ENCODE measurements at regions not wholly inside any gene's neighbourhood (a gene's known extent, or its start where the extent isn't known, plus 50 kb on each side); places are given as distances from the start of the nearest gene placed in this dataset.

GRCh38 chr6:6788394-6789032 lies 200.0 kb downstream of the LY86 start:
- no peaks in the 10 kb centered on the region for H3K36me3 Mint-ChIP-seq (ENCODE audit: low read depth)

GRCh38 chr6:6790393-6790792 lies 201.9 kb downstream of the LY86 start:
- no peak overlapping the region for H3K4me3 Mint-ChIP-seq
- H3K36me3 Mint-ChIP-seq (ENCODE audit: low read depth) = no peaks in the 10 kb centered on the region
- DNase-seq (no peak), ATAC-seq (no peak)
- peaks cover 6% of the 10 kb centered on the region for H3K4me1 Mint-ChIP-seq
- no peak overlapping the region for H3K27ac Mint-ChIP-seq
- peaks cover 10% of the 10 kb centered on the region for H3K27me3 Mint-ChIP-seq
- H3K9me3 ChIP-seq (ENCODE audit: control insufficient read depth, low read length, poor library complexity, severe bottlenecking) = no peaks in the 10 kb centered on the region

More at GRCh38 chr6:6788394-6789032, 200.0 kb downstream of the LY86 start:
- peaks cover 5% of the 10 kb centered on the region for H3K4me1 Mint-ChIP-seq
- H3K4me3 Mint-ChIP-seq = no peak overlapping the region
- no peak for DNase-seq
- H3K27ac Mint-ChIP-seq = no peak overlapping the region
- no peaks in the 10 kb centered on the region for H3K9me3 ChIP-seq (ENCODE audit: control insufficient read depth, low read length, poor library complexity, severe bottlenecking)
- peaks cover 10% of the 10 kb centered on the region for H3K27me3 Mint-ChIP-seq
- ATAC-seq = peak; percentile 46

DNA sequence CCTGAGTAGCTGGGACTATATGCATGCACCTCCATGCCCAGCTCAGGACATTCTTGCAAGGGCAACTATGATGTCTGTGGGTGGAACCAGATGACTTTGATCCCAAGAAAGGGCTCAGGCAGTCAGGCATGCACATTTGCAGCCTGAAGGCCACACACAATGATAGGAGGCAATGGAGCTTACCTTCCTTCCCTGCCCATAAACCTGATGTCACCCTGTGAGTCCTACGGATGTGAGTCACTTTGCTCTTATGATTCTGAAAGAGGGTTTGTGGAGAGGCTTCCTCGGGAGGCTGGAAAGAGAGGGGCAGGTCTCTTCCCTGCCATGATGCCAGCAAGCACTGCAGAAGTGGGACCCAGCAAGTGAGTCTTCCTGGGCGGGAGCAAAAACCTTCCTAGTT lies 202.4 kb downstream of the LY86 start:
- H3K27ac Mint-ChIP-seq = no peak overlapping the region
- H3K36me3 Mint-ChIP-seq (ENCODE audit: low read depth) = no peaks in the 10 kb centered on the region
- DNase-seq (no peak), ATAC-seq (no peak)
- H3K4me1 Mint-ChIP-seq = peaks cover 6% of the 10 kb centered on the region
- H3K9me3 ChIP-seq (ENCODE audit: control insufficient read depth, low read length, poor library complexity, severe bottlenecking) = no peaks in the 10 kb centered on the region
- peaks cover 12% of the 10 kb centered on the region for H3K27me3 Mint-ChIP-seq
- no peak overlapping the region for H3K4me3 Mint-ChIP-seq

DNA sequence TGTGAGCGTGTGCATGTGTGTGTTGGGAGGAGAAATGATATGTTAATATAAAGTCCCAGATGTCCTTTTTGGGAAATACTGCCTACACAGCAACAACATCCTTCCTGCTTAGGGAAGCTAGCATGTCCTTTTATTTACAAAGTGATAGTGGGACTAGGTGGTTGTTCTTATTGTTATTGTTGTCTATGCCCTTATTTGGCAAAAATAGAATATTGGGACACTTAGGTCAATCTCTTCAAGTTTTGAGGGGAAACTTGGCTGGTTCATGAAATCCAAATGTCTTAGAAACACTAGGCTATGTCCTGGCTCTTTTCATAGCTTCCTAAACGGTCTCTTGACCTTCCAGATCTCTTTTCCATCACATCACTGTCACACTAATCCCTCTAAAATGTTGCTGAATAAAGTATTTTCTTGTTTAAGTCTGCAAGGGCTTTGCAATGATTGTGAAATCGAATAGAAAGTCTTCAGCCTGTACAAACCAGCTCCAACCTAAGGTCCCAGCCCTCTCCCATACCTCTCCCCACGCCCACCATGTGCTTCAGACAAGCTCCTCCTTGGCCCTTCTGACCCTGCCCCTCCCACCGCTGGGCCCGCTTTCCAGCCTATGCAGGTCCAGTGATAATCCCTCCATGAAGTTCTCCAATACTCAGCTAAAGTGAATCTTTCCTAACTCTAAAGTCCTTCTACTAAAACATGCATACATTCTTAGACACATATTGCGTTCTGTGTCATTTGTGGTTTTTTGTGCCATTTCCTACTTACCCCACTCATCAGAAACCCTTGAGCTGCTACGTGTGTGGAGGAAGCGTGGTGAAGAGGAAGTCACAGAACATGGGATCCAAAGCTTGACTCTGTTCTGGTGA lies 205.1 kb downstream of the LY86 start:
- DNase-seq = no peak
- Mint-ChIP-seq H3K36me3 (ENCODE audit: low read depth) (no peaks in the 10 kb centered on the region), H3K4me1 (peaks cover 3% of the 10 kb centered on the region), H3K27ac (no peak overlapping the region), H3K4me3 (no peak overlapping the region), H3K27me3 (peaks cover 9% of the 10 kb centered on the region)
- H3K9me3 ChIP-seq (ENCODE audit: control insufficient read depth, low read length, poor library complexity, severe bottlenecking) = no peaks in the 10 kb centered on the region
- ATAC-seq = no peak

GRCh38 chr6:6795393-6795792 lies 206.9 kb downstream of the LY86 start:
- H3K4me1 Mint-ChIP-seq = peaks cover 6% of the 10 kb centered on the region
- H3K9me3 ChIP-seq (ENCODE audit: control insufficient read depth, low read length, poor library complexity, severe bottlenecking) = no peaks in the 10 kb centered on the region
- H3K27me3 Mint-ChIP-seq = peaks cover 8% of the 10 kb centered on the region
- ATAC-seq (no peak), DNase-seq (no peak)
- no peak overlapping the region for H3K27ac Mint-ChIP-seq
- H3K36me3 Mint-ChIP-seq (ENCODE audit: low read depth) = peaks cover 2% of the 10 kb centered on the region
- H3K4me3 Mint-ChIP-seq = no peak overlapping the region

DNA sequence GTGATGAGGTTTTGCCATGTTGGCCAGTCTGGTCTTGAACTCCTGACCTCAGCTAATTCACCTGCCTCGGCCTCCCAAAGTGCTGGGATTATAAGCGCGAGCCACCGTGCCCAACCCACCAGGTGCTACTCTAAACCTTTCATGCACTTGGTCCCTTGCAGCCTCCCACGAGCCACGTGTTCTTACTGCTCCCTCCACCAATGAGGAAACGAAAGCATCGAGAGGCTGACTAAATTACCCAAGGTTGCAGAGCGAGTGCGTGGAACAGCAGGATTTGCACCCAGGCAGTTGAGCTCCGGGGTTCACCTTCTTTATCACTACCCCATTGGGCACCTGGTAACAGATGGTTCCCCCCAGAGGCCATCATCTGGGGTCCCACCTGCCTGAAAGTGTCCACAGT lies 208.3 kb downstream of the LY86 start:
- Mint-ChIP-seq H3K4me3 (no peak overlapping the region), H3K4me1 (peaks cover 6% of the 10 kb centered on the region), H3K27me3 (peaks cover 8% of the 10 kb centered on the region), H3K36me3 (ENCODE audit: low read depth) (peaks cover 3% of the 10 kb centered on the region), H3K27ac (no peak overlapping the region)
- no peaks in the 10 kb centered on the region for H3K9me3 ChIP-seq (ENCODE audit: control insufficient read depth, low read length, poor library complexity, severe bottlenecking)
- ATAC-seq = no peak
- no peak for DNase-seq

GRCh38 chr6:6798448-6798860 lies 209.9 kb downstream of the LY86 start:
- no peaks in the 10 kb centered on the region for H3K9me3 ChIP-seq (ENCODE audit: control insufficient read depth, low read length, poor library complexity, severe bottlenecking)
- DNase-seq (no peak), ATAC-seq (no peak)
- no peak overlapping the region for H3K4me3 Mint-ChIP-seq
- H3K4me1 Mint-ChIP-seq = peaks cover 6% of the 10 kb centered on the region
- H3K27ac Mint-ChIP-seq = no peak overlapping the region
- peaks cover 6% of the 10 kb centered on the region for H3K36me3 Mint-ChIP-seq (ENCODE audit: low read depth)
- peaks cover 17% of the 10 kb centered on the region for H3K27me3 Mint-ChIP-seq

DNA sequence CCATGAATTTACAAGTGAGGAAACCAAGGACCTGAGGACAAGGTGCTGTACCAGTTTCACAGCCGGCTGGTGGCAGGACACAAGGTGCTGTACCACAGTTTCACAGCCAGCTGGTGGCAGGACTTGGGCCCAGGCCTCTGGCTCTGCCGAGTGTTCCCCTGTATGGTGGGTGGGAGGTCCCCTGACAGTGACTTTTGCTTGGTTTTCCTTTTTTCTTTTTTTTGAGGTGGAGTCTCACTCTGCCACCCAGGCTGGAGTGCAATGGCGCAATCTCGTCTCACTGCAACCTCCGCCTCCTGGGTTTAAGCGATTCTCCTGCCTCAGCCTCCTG lies 212.4 kb downstream of the LY86 start:
- no peaks in the 10 kb centered on the region for H3K9me3 ChIP-seq (ENCODE audit: control insufficient read depth, low read length, poor library complexity, severe bottlenecking)
- Mint-ChIP-seq H3K27me3 (peaks cover 27% of the 10 kb centered on the region), H3K4me1 (peaks cover 10% of the 10 kb centered on the region), H3K36me3 (ENCODE audit: low read depth) (peaks cover 9% of the 10 kb centered on the region), H3K4me3 (no peak overlapping the region), H3K27ac (no peak overlapping the region)
- no peak for ATAC-seq
- DNase-seq = no peak

DNA sequence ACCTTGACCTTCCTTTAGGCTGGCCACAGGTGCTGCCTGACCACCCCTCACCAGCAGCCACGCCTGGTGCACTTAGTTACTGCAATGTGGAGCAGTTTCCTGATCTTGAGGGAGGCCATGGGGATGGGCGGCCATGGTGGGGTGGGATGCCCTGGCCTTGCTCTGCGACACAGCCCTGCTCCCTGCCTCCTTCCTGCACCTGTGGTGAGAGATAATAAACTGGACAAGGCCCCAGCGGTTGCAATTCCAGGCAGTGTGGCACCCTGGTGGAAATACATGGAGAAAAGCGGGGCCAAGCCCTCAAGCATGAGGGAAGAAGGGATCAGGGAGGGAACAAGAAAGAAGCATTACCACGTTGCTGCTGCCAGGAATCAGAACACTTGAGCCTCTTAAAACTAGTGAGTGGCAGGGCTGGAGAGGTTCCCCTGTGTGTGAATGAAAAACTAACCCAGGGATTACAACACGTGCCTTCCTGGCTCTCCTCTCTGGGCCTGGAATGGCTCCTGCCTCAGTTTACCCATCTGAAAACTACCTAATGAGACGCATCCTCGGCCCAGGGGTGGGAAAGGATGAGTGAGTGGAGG lies 213.2 kb downstream of the LY86 start:
- H3K27ac Mint-ChIP-seq = no peak overlapping the region
- H3K4me1 Mint-ChIP-seq = peaks cover 10% of the 10 kb centered on the region
- H3K36me3 Mint-ChIP-seq (ENCODE audit: low read depth) = peaks cover 9% of the 10 kb centered on the region
- H3K9me3 ChIP-seq (ENCODE audit: control insufficient read depth, low read length, poor library complexity, severe bottlenecking) = no peaks in the 10 kb centered on the region
- no peak overlapping the region for H3K4me3 Mint-ChIP-seq
- DNase-seq = no peak
- peaks cover 34% of the 10 kb centered on the region for H3K27me3 Mint-ChIP-seq
- ATAC-seq = no peak

- Mint-ChIP-seq H3K36me3 (ENCODE audit: low read depth) (peaks cover 9% of the 10 kb centered on the region), H3K4me1 (peaks cover 13% of the 10 kb centered on the region), H3K27me3 (peaks cover 46% of the 10 kb centered on the region), H3K27ac (no peak overlapping the region), H3K4me3 (no peak overlapping the region)
- ATAC-seq (peak; percentile 75), DNase-seq (no peak)
- H3K9me3 ChIP-seq (ENCODE audit: control insufficient read depth, low read length, poor library complexity, severe bottlenecking) = no peaks in the 10 kb centered on the region
Observed at GRCh38 chr6:6803180-6803977, 214.9 kb downstream of the LY86 start.

DNA sequence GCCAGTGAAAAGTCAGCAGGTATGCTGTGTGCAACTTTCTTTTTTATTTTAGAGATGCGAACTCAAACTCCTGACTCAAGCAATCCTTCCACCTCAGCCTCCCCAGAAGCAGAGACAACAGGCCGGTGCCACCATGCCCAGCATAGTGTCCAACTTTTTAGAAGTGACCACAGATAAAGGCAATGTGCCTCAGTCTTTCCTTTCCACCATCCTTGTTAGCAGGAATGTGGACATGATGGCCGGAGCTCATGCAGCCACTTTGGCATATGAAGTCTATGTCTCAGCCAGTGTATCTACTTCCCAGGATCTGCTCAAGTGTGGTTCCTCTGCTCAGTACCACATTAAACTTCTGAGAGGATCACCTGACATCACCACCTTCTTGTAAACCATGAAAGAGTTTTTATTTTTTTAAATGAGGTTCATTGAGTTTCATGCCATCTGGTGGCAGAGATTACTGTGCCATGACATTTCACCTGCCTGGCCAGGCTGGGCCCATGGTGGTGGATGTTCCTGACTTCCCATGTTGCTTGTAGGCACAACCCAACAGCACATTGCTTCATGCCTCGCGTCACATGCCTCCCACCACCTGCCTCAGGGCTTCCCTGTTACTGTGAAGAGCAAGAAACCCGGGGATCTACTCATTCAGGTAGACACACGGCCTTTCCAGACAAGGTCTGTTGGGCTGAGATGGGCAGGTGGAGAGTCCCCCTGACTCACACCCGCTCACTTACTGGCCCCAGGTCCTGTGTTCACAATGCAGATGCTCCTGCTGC lies 216.5 kb downstream of the LY86 start:
- peaks cover 12% of the 10 kb centered on the region for H3K4me1 Mint-ChIP-seq
- ATAC-seq = no peak
- no peak overlapping the region for H3K27ac Mint-ChIP-seq
- peaks cover 60% of the 10 kb centered on the region for H3K27me3 Mint-ChIP-seq
- H3K9me3 ChIP-seq (ENCODE audit: control insufficient read depth, low read length, poor library complexity, severe bottlenecking) = no peaks in the 10 kb centered on the region
- peaks cover 9% of the 10 kb centered on the region for H3K36me3 Mint-ChIP-seq (ENCODE audit: low read depth)
- H3K4me3 Mint-ChIP-seq = no peak overlapping the region
- no peak for DNase-seq

- Mint-ChIP-seq H3K27me3 (peaks cover 62% of the 10 kb centered on the region), H3K27ac (no peak overlapping the region), H3K4me1 (peaks cover 27% of the 10 kb centered on the region), H3K36me3 (ENCODE audit: low read depth) (peaks cover 6% of the 10 kb centered on the region), H3K4me3 (no peak overlapping the region)
- no peaks in the 10 kb centered on the region for H3K9me3 ChIP-seq (ENCODE audit: control insufficient read depth, low read length, poor library complexity, severe bottlenecking)
- ATAC-seq = peak; percentile 34
- no peak for DNase-seq
Observed at GRCh38 chr6:6806844-6807518, 218.5 kb downstream of the LY86 start.

All from T-helper 17 cell (primary cell).